CD4-positive, alpha-beta T cell (primary cell): ENCODE measurements at regions not wholly inside any gene's neighbourhood (a gene's known extent, or its start where the extent isn't known, plus 50 kb on each side); places are given as distances from the start of the nearest gene placed in this dataset.

Experiments used
- ATAC-seq: fragments of 200-7000 bp; cut with Tn5 transposase; one replicate; pipeline ENCODE4 v1.10.0; 2022; ENCODE audit warnings: mild to moderate bottlenecking; ENCODE audit not compliant: poor library complexity
- CTCF ChIA-PET: fragments of 350-600 bp; sonication (Branson Sonifier 250); formaldehyde crosslinking; loops from one replicate; lab custom pipeline; 2021; ENCODE audit warnings: antibody characterized with exemption, inconsistent platforms; lab: Charles Lee
- POLR2A ChIA-PET: fragments of 350-600 bp; sonication (Branson Sonifier 250); formaldehyde crosslinking; loops from one replicate; lab custom pipeline; 2021; ENCODE audit warnings: antibody characterized with exemption, inconsistent platforms; lab: Charles Lee
- DNase-seq, 14 experiments: peaks; one replicate each; pipeline ENCODE4 v3.0.0-alpha.2; 2013 to 2020; ENCODE audit warnings: mixed read lengths in 2 of 14
- H3K27ac ChIP-seq, 2 donors: one replicate each; pipeline versions ENCODE4 v1.5.1 to v1.7.0; 2013; ENCODE audit warnings: low read length in 2 of 2, low read depth in 1 of 2, mild to moderate bottlenecking in 1 of 2
- H3K27me3 ChIP-seq, 2 experiments: 1 replicate in 1 of 2; 2 replicates in 1 of 2; pipeline versions ENCODE4 v1.6.1 to v1.7.0; 2013; ENCODE audit warnings: low read length in 2 of 2, control low read depth in 1 of 2, mild to moderate bottlenecking in 1 of 2, moderate library complexity in 1 of 2; ENCODE audit not compliant: insufficient read depth in 2 of 2, control insufficient read depth in 1 of 2
- H3K36me3 ChIP-seq: one replicate; pipeline ENCODE4 v1.6.1; 2013; ENCODE audit warnings: low read length, control low read depth; ENCODE audit not compliant: insufficient read depth
- H3K4me1 ChIP-seq: one replicate; pipeline ENCODE4 v1.6.1; 2013; ENCODE audit warnings: low read length, control low read depth; ENCODE audit not compliant: insufficient read depth
- H3K4me3 ChIP-seq: one replicate; pipeline ENCODE4 v1.5.1; 2013; ENCODE audit warnings: mild to moderate bottlenecking, low read length, moderate library complexity
- H3K9me3 ChIP-seq, 2 experiments: 1 replicate in 1 of 2; 2 replicates in 1 of 2; pipeline versions ENCODE4 v1.6.1 to v1.7.0; 2013; ENCODE audit warnings: low read length in 2 of 2, mild to moderate bottlenecking in 2 of 2, control low read depth in 1 of 2, moderate library complexity in 1 of 2; ENCODE audit not compliant: control insufficient read depth in 1 of 2, insufficient read depth in 1 of 2
- H3K27ac Mint-ChIP-seq: one replicate; pipeline ENCODE4 v1.8.0; 2020; ENCODE audit warnings: mixed read lengths
- H3K27me3 Mint-ChIP-seq: one replicate; pipeline ENCODE4 v1.8.0; 2021; ENCODE audit warnings: mixed read lengths
- H3K36me3 Mint-ChIP-seq: one replicate; pipeline ENCODE4 v1.8.0; 2021; ENCODE audit warnings: low read depth, mixed read lengths
- H3K4me1 Mint-ChIP-seq: one replicate; pipeline ENCODE4 v1.8.0; 2021; ENCODE audit warnings: low read depth, mixed read lengths
- H3K4me3 Mint-ChIP-seq: one replicate; pipeline ENCODE4 v1.8.0; 2020; ENCODE audit warnings: mild to moderate bottlenecking, mixed read lengths
- H3K9me3 Mint-ChIP-seq: one replicate; pipeline ENCODE4 v1.8.0; 2020; ENCODE audit warnings: mixed read lengths
- intact Hi-C, 2 experiments: fragments of 100-400 bp; cut with DNase I in 1 of 2; cut with micrococcal nuclease in 1 of 2; formaldehyde crosslinking; loops; one replicate each; pipeline versions ENCODE4 v1.15.1 to v1.9.0; 2023 to 2025; cut with DNase I, micrococcal nuclease
- TF ChIP-seq, protein P1 (sequence below): fragments of 200-600 bp; IDR thresholded peaks from one replicate; pipeline ENCODE4 v1.8.0; 2022; ENCODE audit warnings: antibody characterized with exemption, mild to moderate bottlenecking

DNA sequence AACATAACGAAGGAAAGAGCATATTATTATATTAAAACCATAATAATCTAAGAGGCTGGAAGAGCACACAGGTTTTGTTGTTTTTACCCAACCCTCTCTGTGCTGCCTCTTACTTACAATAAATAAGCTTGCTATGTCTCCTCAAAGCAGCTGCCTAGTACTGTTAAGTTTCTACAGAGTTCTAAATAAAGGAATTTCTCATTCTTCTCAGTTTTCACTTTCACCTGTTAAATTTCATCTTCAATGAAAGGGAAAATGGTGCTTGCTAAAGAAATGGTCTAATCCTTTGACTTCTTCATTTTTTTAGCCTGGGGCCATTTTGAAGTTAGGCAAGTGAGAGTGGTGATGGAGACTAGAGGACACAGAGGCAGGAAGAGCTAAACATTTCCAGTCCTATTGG, 396.1 kb downstream of the MAN2A1 start:
- no peaks in the 10 kb centered on the region for H3K36me3 Mint-ChIP-seq
- DNase-seq (no peak), ATAC-seq (no peak)
- POLR2A ChIA-PET, result no interaction called here
- no peak overlapping the region for H3K4me3 Mint-ChIP-seq
- H3K9me3 Mint-ChIP-seq, result no peaks in the 10 kb centered on the region
- TF ChIP-seq, protein P1, sequence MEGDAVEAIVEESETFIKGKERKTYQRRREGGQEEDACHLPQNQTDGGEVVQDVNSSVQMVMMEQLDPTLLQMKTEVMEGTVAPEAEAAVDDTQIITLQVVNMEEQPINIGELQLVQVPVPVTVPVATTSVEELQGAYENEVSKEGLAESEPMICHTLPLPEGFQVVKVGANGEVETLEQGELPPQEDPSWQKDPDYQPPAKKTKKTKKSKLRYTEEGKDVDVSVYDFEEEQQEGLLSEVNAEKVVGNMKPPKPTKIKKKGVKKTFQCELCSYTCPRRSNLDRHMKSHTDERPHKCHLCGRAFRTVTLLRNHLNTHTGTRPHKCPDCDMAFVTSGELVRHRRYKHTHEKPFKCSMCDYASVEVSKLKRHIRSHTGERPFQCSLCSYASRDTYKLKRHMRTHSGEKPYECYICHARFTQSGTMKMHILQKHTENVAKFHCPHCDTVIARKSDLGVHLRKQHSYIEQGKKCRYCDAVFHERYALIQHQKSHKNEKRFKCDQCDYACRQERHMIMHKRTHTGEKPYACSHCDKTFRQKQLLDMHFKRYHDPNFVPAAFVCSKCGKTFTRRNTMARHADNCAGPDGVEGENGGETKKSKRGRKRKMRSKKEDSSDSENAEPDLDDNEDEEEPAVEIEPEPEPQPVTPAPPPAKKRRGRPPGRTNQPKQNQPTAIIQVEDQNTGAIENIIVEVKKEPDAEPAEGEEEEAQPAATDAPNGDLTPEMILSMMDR, result no peak
- Histone ChIP-seq H3K4me1 (no peaks in the 10 kb centered on the region), H3K9me3 (no peaks in the 10 kb centered on the region), H3K27me3 (no peaks in the 10 kb centered on the region), H3K27ac (no peak overlapping the region), H3K4me3 (no peak overlapping the region), H3K36me3 (no peaks in the 10 kb centered on the region)
- intact Hi-C loops, result no loop called here
- no peak overlapping the region for H3K27ac Mint-ChIP-seq
- H3K4me1 Mint-ChIP-seq, result no peaks in the 10 kb centered on the region
- CTCF ChIA-PET, result no interaction called here
- H3K27me3 Mint-ChIP-seq, result no peaks in the 10 kb centered on the region

DNA sequence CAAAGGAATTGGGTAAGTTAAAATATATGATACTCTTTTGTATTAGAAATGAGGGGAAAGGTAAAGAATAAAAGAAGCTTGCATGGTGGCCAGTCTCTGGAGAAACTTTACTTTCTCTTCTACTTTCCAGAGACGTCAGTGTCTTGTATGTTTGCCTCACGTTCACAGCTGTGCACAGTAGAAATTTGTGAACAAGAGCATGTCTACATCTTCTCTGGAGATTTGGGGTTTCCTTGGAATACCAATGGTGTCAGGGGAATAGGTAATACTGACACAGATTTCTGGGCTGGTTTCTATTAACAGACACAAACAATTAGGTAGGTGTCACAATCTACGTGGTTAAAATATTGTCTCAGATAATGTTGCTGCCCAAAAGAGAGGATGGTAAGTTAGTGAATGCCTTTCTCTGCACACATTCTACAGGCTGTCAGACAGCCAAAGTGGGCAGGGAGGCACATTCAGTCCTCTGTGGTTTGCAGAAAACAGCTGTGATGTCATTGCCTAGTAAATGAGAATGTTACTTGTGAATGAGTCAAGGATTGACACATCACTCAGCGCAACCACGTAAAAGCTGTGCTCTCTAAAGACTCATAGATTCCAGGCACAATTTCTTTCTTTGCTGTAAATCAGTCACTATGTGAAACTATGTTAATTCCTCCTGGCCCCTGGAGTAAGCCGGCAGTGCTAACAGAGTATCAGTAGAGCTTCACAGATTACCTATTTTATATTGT, 397.1 kb downstream of the MAN2A1 start:
- Mint-ChIP-seq H3K4me1 (no peaks in the 10 kb centered on the region), H3K27me3 (no peaks in the 10 kb centered on the region), H3K9me3 (no peaks in the 10 kb centered on the region), H3K4me3 (no peak overlapping the region), H3K27ac (no peak overlapping the region), H3K36me3 (no peaks in the 10 kb centered on the region)
- peak in 5 of 14 experiments; percentile 3 to 29 (median 20) for DNase-seq
- Histone ChIP-seq H3K4me3 (no peak overlapping the region), H3K9me3 (no peaks in the 10 kb centered on the region), H3K27ac (no peak overlapping the region), H3K36me3 (no peaks in the 10 kb centered on the region), H3K4me1 (no peaks in the 10 kb centered on the region), H3K27me3 (no peaks in the 10 kb centered on the region)
- intact Hi-C loops, result no loop called here
- ATAC-seq, result peak; percentile 59
- POLR2A ChIA-PET, result no interaction called here
- CTCF ChIA-PET, result no interaction called here
- TF ChIP-seq, protein P1, result no peak

DNA sequence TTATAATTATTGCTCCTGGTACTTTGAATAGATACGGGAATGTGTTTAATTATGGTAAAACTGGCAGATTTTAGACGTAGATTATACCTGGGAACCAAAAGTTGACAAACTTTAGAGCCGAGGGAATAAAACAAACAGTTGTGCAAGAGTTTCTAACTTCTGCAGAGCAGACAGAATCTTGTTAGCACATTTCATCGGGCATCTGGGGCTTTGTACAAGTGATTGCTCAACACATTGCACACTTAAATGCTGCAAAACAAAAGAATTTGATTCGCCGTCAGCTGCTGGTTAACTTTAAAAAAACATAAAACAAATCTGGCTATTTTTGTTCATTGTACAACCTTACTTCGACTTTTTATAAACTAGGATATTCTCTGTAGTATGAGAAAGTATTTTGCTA, 398.1 kb downstream of the MAN2A1 start:
- Histone ChIP-seq H3K27me3 (no peaks in the 10 kb centered on the region), H3K27ac (no peak overlapping the region), H3K9me3 (no peaks in the 10 kb centered on the region), H3K4me3 (no peak overlapping the region), H3K4me1 (no peaks in the 10 kb centered on the region), H3K36me3 (no peaks in the 10 kb centered on the region)
- POLR2A ChIA-PET, result no interaction called here
- no peaks in the 10 kb centered on the region for H3K27me3 Mint-ChIP-seq
- H3K36me3 Mint-ChIP-seq, result no peaks in the 10 kb centered on the region
- DNase-seq (no peak), ATAC-seq (no peak)
- H3K4me1 Mint-ChIP-seq, result no peaks in the 10 kb centered on the region
- H3K4me3 Mint-ChIP-seq, result no peak overlapping the region
- H3K9me3 Mint-ChIP-seq, result no peaks in the 10 kb centered on the region
- intact Hi-C loops, result no loop called here
- CTCF ChIA-PET, result no interaction called here
- TF ChIP-seq, protein P1, result no peak
- H3K27ac Mint-ChIP-seq, result no peak overlapping the region
